ENCODE measurements at regions not wholly inside any gene's neighbourhood (a gene's known extent, or its start where the extent isn't known, plus 50 kb on each side); places are given as distances from the start of the nearest gene placed in this dataset.

- no peaks in the 10 kb centered on the region for H3K4me1 ChIP-seq (ENCODE audit: control insufficient read depth, insufficient read depth, low read length)
- H3K36me3 ChIP-seq (ENCODE audit: control insufficient read depth, insufficient read depth, low read length): no peaks in the 10 kb centered on the region
- no peaks in the 10 kb centered on the region for H3K9me3 ChIP-seq (ENCODE audit: control insufficient read depth, low read depth, low read length)
- H3K4me3 ChIP-seq (ENCODE audit: low read length): no peak overlapping the region
- no peaks in the 10 kb centered on the region for H3K27me3 ChIP-seq (ENCODE audit: control insufficient read depth, insufficient read depth, low read length)
- DNase-seq: no peak
- no peak overlapping the region for H3K27ac ChIP-seq (ENCODE audit: low read length)
Observed at GRCh38 chr2:15096873-15097272, 464.3 kb downstream of the NBAS start.

GRCh38 chr2:15107137-15107536, 454.0 kb downstream of the NBAS start:
- no peaks in the 10 kb centered on the region for H3K4me1 ChIP-seq (ENCODE audit: control insufficient read depth, insufficient read depth, low read length)
- peaks cover 13% of the 10 kb centered on the region for H3K9me3 ChIP-seq (ENCODE audit: control insufficient read depth, low read depth, low read length)
- H3K27me3 ChIP-seq (ENCODE audit: control insufficient read depth, insufficient read depth, low read length): no peaks in the 10 kb centered on the region
- no CpG with 5 or more reads among the region's 1 CpG for WGBS (ENCODE audit: insufficient coverage, low lambda C conversion rate)
- no peak overlapping the region for H3K27ac ChIP-seq (ENCODE audit: low read length)
- DNase-seq: no peak
- no peak overlapping the region for H3K4me3 ChIP-seq (ENCODE audit: low read length)
- no peaks in the 10 kb centered on the region for H3K36me3 ChIP-seq (ENCODE audit: control insufficient read depth, insufficient read depth, low read length)

GRCh38 chr2:15111718-15112117, 449.4 kb downstream of the NBAS start:
- Histone ChIP-seq H3K27me3 (ENCODE audit: control insufficient read depth, insufficient read depth, low read length) (no peaks in the 10 kb centered on the region), H3K9me3 (ENCODE audit: control insufficient read depth, low read depth, low read length) (peaks cover 21% of the 10 kb centered on the region), H3K27ac (ENCODE audit: low read length) (no peak overlapping the region), H3K4me1 (ENCODE audit: control insufficient read depth, insufficient read depth, low read length) (no peaks in the 10 kb centered on the region), H3K4me3 (ENCODE audit: low read length) (no peak overlapping the region), H3K36me3 (ENCODE audit: control insufficient read depth, insufficient read depth, low read length) (no peaks in the 10 kb centered on the region)
- WGBS (ENCODE audit: insufficient coverage, low lambda C conversion rate): 100% methylated on average over 1 of the region's 1 CpG
- DNase-seq: no peak

- Histone ChIP-seq H3K4me3 (ENCODE audit: low read length) (no peak overlapping the region), H3K4me1 (ENCODE audit: control insufficient read depth, insufficient read depth, low read length) (no peaks in the 10 kb centered on the region), H3K9me3 (ENCODE audit: control insufficient read depth, low read depth, low read length) (peaks cover 21% of the 10 kb centered on the region), H3K27ac (ENCODE audit: low read length) (no peak overlapping the region), H3K27me3 (ENCODE audit: control insufficient read depth, insufficient read depth, low read length) (no peaks in the 10 kb centered on the region), H3K36me3 (ENCODE audit: control insufficient read depth, insufficient read depth, low read length) (no peaks in the 10 kb centered on the region)
- 88% methylated on average over 1 of the region's 1 CpG for WGBS (ENCODE audit: insufficient coverage, low lambda C conversion rate)
- DNase-seq: no peak
Observed at GRCh38 chr2:15112216-15112615, 448.9 kb downstream of the NBAS start.

DNA sequence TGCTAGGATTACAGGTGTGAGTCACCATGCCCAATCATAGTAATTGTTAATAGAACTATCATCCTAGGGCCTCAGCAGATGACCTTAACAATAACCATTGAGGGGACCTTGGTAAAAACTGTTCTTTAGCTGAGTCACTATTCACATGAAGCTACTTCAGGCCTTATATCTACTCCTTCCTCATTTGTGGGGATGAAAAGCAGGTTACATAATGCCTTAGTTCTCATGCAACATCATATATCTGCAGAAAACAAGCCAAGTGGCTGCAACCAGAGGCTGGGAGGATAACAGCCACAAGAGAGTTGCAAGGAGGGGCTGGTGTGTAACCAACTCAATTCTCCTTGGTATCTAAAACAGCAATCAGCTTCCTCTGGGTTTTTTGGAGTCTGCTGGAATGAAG, 445.4 kb downstream of the NBAS start:
- Histone ChIP-seq H3K36me3 (ENCODE audit: control insufficient read depth, insufficient read depth, low read length) (no peaks in the 10 kb centered on the region), H3K4me1 (ENCODE audit: control insufficient read depth, insufficient read depth, low read length) (no peaks in the 10 kb centered on the region), H3K9me3 (ENCODE audit: control insufficient read depth, low read depth, low read length) (peaks cover 21% of the 10 kb centered on the region), H3K27me3 (ENCODE audit: control insufficient read depth, insufficient read depth, low read length) (no peaks in the 10 kb centered on the region), H3K4me3 (ENCODE audit: low read length) (no peak overlapping the region), H3K27ac (ENCODE audit: low read length) (no peak overlapping the region)
- no peak for DNase-seq

DNA sequence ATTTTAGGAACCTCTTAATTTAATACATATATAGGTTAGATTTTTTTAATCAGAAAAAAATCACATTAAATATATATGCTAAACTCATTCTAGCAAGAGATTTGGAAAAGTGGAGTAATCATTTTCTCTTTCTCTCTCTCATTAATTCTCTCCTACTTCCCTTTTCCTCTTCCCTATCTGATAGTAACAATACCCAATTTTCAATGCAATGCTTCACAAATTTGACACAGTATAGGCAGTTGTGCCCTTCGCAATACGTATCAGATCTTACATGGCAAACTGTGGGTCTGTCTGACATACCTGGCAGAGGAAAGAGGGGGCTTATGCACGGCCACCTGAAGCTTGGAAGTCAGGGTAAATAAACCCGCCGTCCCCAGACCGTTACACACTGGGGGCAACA, 444.3 kb downstream of the NBAS start:
- no CpG with 5 or more reads among the region's 6 CpGs for WGBS (ENCODE audit: insufficient coverage, low lambda C conversion rate)
- H3K27ac ChIP-seq (ENCODE audit: low read length): no peak overlapping the region
- H3K4me3 ChIP-seq (ENCODE audit: low read length): no peak overlapping the region
- no peak for DNase-seq
- peaks cover 13% of the 10 kb centered on the region for H3K9me3 ChIP-seq (ENCODE audit: control insufficient read depth, low read depth, low read length)
- no peaks in the 10 kb centered on the region for H3K36me3 ChIP-seq (ENCODE audit: control insufficient read depth, insufficient read depth, low read length)
- no peaks in the 10 kb centered on the region for H3K27me3 ChIP-seq (ENCODE audit: control insufficient read depth, insufficient read depth, low read length)
- no peaks in the 10 kb centered on the region for H3K4me1 ChIP-seq (ENCODE audit: control insufficient read depth, insufficient read depth, low read length)
